ENCODE measurements at regions not wholly inside any gene's neighbourhood (a gene's known extent, or its start where the extent isn't known, plus 50 kb on each side); places are given as distances from the start of the nearest gene placed in this dataset.
A peak's percentile ranks its signal among the peaks of the same experiment; 100 is the strongest.

GRCh38 chr2:121120991-121121390 is 164.0 kb downstream of the TFCP2L1 start:
- TF ChIP-seq GATA3 (IDR thresholded peaks at IDR 0.05; ENCODE audit: low read depth, low read length), result no peak
- no peak for TF ChIP-seq GATA2 (IDR thresholded peaks at IDR 0.05; ENCODE audit: low read depth, low read length)

- TF ChIP-seq GATA2 (IDR thresholded peaks at IDR 0.05; ENCODE audit: low read depth, low read length) (no peak), GATA3 (IDR thresholded peaks at IDR 0.05; ENCODE audit: low read depth, low read length) (no peak)
Measured at GRCh38 chr2:121121661-121122060, 163.3 kb downstream of the TFCP2L1 start.

- TF ChIP-seq GATA2 (IDR thresholded peaks at IDR 0.05; ENCODE audit: low read depth, low read length) (no peak), GATA3 (IDR thresholded peaks at IDR 0.05; ENCODE audit: low read depth, low read length) (no peak)
Measured at GRCh38 chr2:121123268-121123667, 161.7 kb downstream of the TFCP2L1 start.

GRCh38 chr2:121124330-121124729 is 160.7 kb downstream of the TFCP2L1 start:
- TF ChIP-seq GATA2 (IDR thresholded peaks at IDR 0.05; ENCODE audit: low read depth, low read length) (no peak), GATA3 (IDR thresholded peaks at IDR 0.05; ENCODE audit: low read depth, low read length) (no peak)

GRCh38 chr2:121125350-121125749 is 159.7 kb downstream of the TFCP2L1 start:
- TF ChIP-seq GATA3 (IDR thresholded peaks at IDR 0.05; ENCODE audit: low read depth, low read length) (no peak), GATA2 (IDR thresholded peaks at IDR 0.05; ENCODE audit: low read depth, low read length) (no peak)

- no peak for TF ChIP-seq GATA3 (IDR thresholded peaks at IDR 0.05; ENCODE audit: low read depth, low read length)
- TF ChIP-seq GATA2 (IDR thresholded peaks at IDR 0.05; ENCODE audit: low read depth, low read length), result no peak
Measured at GRCh38 chr2:121128741-121129659, 156.0 kb downstream of the TFCP2L1 start.

- TF ChIP-seq GATA3 (IDR thresholded peaks at IDR 0.05; ENCODE audit: low read depth, low read length), result no peak
- TF ChIP-seq GATA2 (IDR thresholded peaks at IDR 0.05; ENCODE audit: low read depth, low read length), result no peak
Measured at GRCh38 chr2:121129692-121130091, 155.3 kb downstream of the TFCP2L1 start.

GRCh38 chr2:121130301-121130850 is 154.6 kb downstream of the TFCP2L1 start:
- peak; percentile 77 for TF ChIP-seq GATA2 (IDR thresholded peaks at IDR 0.05; ENCODE audit: low read depth, low read length)
- TF ChIP-seq GATA3 (IDR thresholded peaks at IDR 0.05; ENCODE audit: low read depth, low read length), result no peak

GRCh38 chr2:121131375-121131774 is 153.6 kb downstream of the TFCP2L1 start:
- TF ChIP-seq GATA2 (IDR thresholded peaks at IDR 0.05; ENCODE audit: low read depth, low read length) (no peak), GATA3 (IDR thresholded peaks at IDR 0.05; ENCODE audit: low read depth, low read length) (no peak)

GRCh38 chr2:121132054-121132761 is 152.8 kb downstream of the TFCP2L1 start:
- TF ChIP-seq GATA2 (IDR thresholded peaks at IDR 0.05; ENCODE audit: low read depth, low read length), result no peak
- TF ChIP-seq GATA3 (IDR thresholded peaks at IDR 0.05; ENCODE audit: low read depth, low read length), result no peak

- TF ChIP-seq GATA2 (IDR thresholded peaks at IDR 0.05; ENCODE audit: low read depth, low read length) (no peak), GATA3 (IDR thresholded peaks at IDR 0.05; ENCODE audit: low read depth, low read length) (no peak)
Measured at GRCh38 chr2:121132762-121133107, 152.3 kb downstream of the TFCP2L1 start.

- TF ChIP-seq GATA3 (IDR thresholded peaks at IDR 0.05; ENCODE audit: low read depth, low read length) (no peak), GATA2 (IDR thresholded peaks at IDR 0.05; ENCODE audit: low read depth, low read length) (no peak)
Measured at GRCh38 chr2:121133551-121134319, 151.3 kb downstream of the TFCP2L1 start.

- TF ChIP-seq GATA2 (IDR thresholded peaks at IDR 0.05; ENCODE audit: low read depth, low read length) (no peak), GATA3 (IDR thresholded peaks at IDR 0.05; ENCODE audit: low read depth, low read length) (no peak)
Measured at GRCh38 chr2:121134728-121135127, 150.3 kb downstream of the TFCP2L1 start.

Measured in SH-SY5Y (cell line).